Stimulated activated CD8-positive, alpha-beta memory T cell treated with anti-CD3 and anti-CD28 coated beads, Interleukin-15, amount 100 ng/mL, for 48 hours (primary cell): ENCODE measurements at regions not wholly inside any gene's neighbourhood (a gene's known extent, or its start where the extent isn't known, plus 50 kb on each side); places are given as distances from the start of the nearest gene placed in this dataset.

ENCODE experiments used
- DNase-seq, 2 donors: peaks; one replicate each; pipeline ENCODE4 v3.0.0-alpha.2; 2020; ENCODE audit warnings: low read depth in 2 of 2

DNA sequence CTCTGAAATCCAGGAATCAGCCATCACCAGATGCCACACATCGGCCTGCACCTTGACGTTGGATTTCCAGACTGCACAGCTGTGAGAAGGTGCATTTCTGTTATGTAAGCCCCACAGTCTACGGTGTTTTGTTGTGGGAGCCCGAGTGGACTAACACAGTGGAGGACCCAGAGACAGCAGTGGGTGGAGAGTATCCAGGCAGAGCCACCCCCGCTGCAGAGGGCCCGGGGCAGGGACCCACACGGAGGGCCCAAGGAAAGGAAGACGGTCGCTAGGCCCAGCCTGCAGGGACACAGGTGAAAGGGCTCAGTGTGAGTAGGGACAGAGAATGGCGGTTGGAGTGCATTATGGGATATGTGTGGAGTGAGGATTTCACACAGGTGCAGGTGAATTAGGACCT lies 288.3 kb upstream of the AJAP1 start:
- DNase-seq, result no peak

- DNase-seq, result no peak
These were observed 287.1 kb upstream of the AJAP1 start for GRCh38 chr1:4367230-4367777.

DNA sequence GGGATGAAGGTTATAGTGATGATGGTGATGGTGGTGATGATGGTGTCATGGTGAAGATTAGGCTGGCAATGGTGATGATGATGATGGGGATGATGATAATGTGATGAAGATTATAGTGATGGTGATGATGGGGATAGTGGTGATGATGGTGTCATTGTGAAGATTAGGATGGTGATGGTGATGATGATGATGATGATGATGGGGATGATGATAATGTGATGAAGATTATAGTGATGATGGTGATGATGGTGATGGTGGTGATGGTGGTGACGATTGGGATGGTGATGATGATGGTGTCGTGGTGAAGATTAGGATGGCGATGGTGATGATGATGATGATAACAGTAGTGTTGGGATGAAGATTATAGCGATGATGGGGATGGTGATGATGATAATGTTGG lies 285.1 kb upstream of the AJAP1 start:
- no peak for DNase-seq

DNA sequence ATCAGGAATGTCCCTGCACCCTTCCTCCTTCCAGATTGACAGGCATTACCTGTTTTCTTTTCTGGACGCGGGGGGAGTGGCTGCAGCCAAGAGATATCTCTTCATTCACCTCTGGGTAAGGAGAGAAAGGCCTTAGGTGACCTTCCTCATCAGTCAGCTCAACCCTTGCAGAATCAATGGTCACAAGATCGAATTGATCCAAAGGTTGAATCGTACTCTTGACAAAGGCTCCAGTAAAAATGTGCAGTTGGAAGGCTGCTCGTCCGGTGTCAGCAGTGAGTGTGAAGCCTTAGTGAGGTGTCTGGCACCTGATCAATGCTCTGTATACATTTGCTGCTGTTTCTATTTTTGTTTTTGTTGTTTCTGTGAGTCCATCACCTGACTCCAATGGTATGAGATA lies 282.6 kb upstream of the AJAP1 start:
- DNase-seq, result no peak

DNA sequence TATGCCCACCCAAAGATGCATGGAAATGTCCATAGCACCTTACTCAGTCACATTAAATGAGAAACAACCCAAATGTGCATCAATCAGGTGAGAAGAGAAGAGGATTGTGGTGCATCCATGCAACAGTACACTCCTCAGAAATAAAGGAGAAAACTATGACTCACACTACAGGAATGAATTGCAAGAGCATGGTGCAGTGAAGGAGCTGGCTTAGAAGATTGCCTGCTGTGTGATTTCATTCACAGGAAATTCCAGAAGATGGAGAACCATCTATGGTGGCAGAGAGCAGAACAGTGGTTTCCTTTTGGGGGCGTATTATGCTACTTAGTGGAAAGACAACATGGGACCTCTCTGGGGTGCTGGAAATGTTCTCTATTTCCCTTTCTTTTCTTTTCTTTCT lies 278.6 kb upstream of the AJAP1 start:
- no peak for DNase-seq

DNA sequence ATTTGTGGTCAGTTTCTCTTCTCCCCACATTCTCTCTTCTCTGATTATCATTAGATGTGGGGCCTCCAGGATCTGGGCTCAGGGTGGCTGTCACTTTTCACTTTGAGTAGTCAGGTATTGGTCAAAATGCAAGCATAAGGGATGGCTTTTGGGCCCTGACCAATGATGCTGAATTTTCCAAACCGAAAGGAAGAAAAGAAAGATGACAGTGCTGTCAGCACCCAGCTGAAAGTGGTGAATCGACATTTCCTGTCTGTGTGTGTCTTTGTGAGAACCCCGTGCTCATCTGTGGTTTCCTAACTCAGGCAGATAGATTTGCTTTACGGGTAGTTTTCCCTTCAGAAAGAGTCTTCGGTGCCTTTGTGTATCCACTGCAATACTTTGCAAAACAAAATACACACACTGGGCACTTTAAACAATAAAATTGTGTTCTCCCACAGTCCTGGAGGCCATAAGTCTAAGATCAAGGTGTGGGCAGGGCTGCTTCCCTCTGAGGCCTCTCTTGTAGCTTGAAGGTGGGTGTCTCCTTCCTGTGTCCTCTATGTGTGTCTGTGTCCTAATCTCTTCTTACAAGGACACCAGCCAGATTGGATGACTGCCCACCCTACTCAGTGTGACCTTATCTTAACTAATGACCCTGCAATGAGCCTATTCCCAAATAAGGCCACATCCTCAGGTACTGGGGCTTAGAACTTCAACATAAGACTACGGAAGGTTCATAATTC lies 274.8 kb upstream of the AJAP1 start:
- no peak for DNase-seq

GRCh38 chr1:4380564-4381168 lies 273.7 kb upstream of the AJAP1 start:
- DNase-seq, result no peak

- no peak for DNase-seq
These were observed 261.2 kb upstream of the AJAP1 start for GRCh38 chr1:4393191-4393590.

DNA sequence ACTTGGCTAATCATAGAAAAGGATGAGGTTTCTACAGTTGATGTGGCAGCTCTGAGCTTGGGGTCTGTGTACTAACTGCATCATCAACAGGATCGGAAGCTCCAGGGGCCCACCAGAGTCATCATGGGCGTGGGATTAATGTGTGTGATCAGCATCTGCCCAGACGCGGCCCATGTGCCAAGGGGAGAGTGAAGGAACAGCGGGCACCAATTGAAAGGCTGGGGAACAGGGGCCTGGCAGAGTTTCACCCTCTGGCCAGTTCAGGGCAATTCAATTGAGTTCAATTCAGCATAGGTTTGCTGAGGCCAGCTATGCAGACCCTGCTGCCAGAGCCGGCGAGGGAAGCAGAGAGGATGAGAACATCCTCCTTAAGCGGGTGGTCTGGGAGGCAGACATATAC lies 260.0 kb upstream of the AJAP1 start:
- DNase-seq, result no peak

- no peak for DNase-seq
These were observed 259.3 kb upstream of the AJAP1 start for GRCh38 chr1:4395158-4395557.

- DNase-seq, result no peak
These were observed 258.7 kb upstream of the AJAP1 start for GRCh38 chr1:4395676-4396075.

GRCh38 chr1:4396551-4396950 lies 257.9 kb upstream of the AJAP1 start:
- DNase-seq, result no peak

DNA sequence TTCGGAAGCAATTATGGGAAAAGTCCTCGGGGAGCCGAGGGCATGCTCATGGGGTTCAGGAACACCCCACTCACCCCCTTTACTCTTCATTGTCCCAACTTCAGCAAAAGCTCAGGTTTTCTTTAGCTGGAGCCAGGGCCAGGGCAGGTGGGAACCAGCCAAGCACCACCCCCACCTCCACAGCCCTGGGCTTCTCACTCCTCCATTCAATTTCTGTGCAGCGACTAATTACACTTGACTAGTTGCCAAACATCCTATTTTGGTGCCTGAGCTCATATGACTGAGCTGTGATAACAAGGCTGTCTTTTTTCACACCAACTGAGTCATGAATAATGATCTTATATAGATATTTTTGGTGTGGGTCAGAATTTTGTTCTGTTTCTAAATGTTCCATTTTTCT lies 257.2 kb upstream of the AJAP1 start:
- DNase-seq, result no peak

DNA sequence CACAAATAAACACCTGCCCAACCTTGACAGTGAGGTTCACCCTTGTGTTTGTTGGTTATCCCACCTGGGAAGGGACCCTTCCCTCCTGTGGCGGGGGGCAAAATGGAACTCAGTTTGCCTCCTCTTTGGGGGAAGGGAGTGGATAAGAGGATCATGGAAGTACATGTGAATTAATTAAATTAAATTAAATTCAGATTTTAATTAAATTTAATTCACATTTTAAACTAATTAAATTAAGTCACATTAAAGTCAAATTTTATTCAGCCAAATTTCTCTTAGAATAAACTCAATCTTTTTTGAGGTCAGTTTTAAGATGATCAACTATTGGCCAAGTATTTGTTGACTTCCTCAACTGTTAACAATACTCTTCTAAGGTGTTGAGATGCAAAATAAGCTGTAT lies 252.4 kb upstream of the AJAP1 start:
- no peak for DNase-seq

DNA sequence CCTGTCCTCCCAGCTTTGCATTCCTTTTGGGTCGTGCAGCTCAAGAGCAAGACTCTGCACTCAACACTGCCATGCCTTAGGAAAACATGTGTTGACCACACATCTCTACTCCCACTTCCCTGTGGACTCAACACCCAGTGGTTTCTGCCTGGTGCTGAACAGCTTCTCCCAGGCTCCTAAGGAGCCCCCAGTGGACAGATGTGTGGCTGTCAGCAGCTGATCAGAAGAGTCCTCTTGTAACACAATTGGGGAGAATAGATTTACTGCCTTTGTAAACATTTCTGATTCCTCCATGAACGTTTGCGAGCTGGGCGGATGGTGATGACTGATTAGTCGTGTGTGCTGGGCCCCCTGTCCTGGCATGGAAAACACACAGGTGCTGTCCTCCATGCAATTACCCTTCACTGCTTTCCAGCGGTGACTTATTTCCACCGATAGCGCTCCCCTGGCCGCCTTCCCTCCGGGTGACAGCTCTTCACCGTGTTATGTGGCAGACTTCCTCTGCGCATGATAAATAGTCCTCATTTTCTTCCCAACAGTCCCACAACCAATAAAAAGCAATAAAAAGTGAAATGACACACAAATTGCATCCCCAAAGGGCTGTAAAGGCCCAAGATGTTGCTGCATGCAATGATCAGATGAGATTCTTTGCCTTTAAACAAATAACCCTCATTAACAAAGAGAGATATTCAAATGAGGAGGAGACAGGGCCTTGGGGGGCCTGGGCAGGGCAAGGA lies 249.4 kb upstream of the AJAP1 start:
- no peak for DNase-seq

- DNase-seq, result no peak
These were observed 246.6 kb upstream of the AJAP1 start for GRCh38 chr1:4407851-4408250.

DNA sequence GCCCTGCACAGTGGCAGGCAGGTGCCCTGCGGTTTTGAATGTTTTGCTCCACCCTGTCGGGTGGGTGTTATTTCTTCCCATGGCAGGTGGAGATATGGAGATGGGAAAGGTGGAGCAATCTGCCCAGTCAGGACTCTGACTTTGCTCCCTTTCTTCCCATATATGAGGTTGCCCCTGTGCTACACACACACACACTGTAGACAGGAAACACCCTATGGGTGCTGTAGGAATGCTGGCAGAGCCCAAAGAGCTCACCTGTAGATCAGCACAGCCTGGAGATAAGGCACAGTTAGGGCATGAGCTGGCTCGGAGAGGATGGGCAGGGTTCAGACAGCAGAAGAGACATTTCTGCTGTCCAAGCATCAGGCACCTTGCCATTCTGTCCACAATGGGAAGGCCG lies 246.0 kb upstream of the AJAP1 start:
- DNase-seq, result no peak

DNA sequence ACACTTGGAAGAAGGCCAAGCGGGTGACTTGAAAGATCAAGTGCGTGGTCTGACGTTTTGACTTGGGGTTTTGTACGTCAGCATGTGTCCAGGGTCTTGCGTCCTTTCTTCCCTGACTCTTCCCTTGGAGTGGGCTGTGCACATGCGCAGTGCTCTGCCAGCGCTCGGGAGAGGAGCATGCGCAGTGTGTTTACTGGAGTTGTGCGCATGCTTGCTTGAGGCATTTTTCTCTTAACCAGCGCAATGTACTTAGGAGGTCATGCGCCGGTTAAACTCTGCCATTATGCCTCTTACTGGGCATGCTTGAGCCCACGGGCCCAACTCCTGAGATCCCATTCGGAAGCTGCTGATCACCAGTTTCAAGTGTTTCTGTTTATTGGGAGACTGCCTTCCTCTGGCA lies 242.5 kb upstream of the AJAP1 start:
- no peak for DNase-seq

DNA sequence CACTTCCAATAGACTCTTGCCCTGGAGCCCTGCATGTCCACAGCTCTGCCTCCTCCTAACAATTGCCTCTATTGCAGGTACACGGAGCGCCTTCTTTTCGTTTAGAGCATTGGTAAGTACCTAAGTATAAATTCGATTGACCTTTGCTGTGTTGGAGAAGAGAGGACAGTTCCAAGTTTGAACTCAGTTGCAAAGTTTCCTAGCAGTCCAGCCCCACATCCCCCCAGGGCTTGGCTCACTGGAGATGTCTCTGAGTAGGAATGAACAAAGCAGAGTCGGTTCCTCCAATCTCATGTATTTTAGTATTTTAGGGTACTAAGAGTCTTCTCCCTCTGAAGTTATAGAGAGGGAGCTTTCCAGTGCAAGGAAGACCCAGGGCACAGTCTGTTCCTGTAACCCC lies 238.9 kb upstream of the AJAP1 start:
- no peak for DNase-seq

- no peak for DNase-seq
These were observed 238.2 kb upstream of the AJAP1 start for GRCh38 chr1:4416189-4416588.

DNA sequence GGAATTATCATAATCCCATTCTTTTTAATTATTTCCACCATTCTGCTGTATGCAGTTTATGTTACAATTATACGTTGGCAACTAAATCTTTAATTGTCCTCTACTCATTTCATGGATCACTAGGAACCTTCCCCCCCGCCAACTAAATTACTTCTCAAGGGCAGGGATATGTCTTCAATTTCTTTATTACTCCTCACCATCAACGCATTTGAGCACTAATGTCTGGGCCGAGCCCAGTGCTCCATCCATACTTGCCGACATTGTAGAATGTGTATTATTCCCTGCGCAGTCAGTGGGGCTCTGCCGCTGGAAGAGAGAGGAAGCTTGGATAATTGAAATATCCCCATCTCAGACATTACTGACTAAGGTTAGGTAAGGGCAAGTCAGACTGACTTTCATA lies 236.4 kb upstream of the AJAP1 start:
- no peak for DNase-seq

DNA sequence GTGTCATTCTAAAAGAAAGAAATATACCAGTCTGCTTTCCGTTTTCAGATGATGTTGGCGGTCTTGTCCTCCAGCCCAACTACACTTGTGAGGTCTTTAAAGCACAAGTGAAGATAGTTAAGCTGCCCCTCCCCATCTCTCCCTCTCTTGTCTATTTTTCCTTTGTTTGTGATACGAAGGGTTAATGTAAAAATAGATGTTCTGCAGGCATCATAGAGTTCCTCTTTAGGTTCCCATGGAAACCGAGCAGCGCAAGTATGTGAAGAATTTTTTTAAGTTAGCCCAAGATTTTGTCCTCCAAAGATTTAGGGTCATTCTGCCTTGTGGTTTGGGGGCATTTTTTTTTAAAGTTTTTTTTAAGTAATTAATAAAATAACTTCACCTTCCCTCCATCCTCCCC lies 232.4 kb upstream of the AJAP1 start:
- DNase-seq, result no peak
